ENCODE measurements at regions not wholly inside any gene's neighbourhood (a gene's known extent, or its start where the extent isn't known, plus 50 kb on each side); places are given as distances from the start of the nearest gene placed in this dataset.

DNA sequence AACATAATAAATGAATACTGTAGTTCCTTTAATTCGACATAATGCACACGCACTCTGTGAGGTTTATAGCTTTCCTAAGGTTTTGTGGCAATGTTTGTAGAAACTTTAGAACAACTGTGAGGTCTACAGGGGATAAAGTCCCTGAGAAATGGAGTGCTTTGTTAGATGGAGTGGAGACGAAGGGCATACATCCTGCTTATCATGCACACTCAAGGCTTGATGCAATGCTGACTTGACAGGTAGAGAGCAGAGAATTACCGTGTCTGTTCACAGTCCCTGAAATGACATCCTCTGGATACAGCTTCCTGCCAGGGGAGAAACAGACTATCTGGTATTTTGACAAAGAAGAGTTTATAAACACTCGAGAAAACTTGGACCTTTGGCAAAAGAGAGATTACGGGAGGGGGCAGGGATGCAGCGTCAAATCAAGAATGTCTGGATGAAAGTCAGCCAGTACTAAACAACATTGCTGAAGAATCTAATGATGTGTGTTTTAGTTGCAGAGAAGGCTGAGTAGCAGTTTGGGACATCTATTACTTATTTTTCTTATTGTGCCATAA is 766.9 kb upstream of the ZEB2 start:
- FAIRE-seq = no peak
- no peak for DNase-seq (ENCODE audit: insufficient read length, low spot score)

- FAIRE-seq (no peak), DNase-seq (ENCODE audit: insufficient read length, low spot score) (no peak)
Observed at GRCh38 chr2:145284551-145284950, 764.6 kb upstream of the ZEB2 start.

GRCh38 chr2:145283131-145283530 is 763.2 kb upstream of the ZEB2 start:
- FAIRE-seq = no peak
- no peak for DNase-seq (ENCODE audit: insufficient read length, low spot score)

- DNase-seq (ENCODE audit: insufficient read length, low spot score) = no peak
- no peak for FAIRE-seq
Observed at GRCh38 chr2:145277922-145278321, 758.0 kb upstream of the ZEB2 start.

DNA sequence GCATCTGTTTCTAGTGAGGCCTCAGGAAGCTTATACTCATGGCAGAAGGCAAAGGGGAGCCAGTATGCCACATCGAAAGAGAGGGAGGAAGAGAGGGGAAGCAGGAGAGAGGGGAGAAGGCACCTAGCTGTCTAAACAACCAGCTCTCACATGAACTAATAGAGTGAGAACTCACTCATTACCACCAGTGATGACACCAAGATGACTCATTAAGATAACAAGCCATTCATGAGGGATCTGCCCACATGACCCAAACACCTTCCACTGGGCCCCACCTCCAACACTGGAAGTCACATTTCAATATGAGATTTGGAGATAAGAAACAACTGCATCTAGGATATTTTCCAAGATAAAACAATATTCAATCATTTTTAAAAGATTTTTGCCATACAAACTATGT is 753.9 kb upstream of the ZEB2 start:
- no peak for FAIRE-seq

DNA sequence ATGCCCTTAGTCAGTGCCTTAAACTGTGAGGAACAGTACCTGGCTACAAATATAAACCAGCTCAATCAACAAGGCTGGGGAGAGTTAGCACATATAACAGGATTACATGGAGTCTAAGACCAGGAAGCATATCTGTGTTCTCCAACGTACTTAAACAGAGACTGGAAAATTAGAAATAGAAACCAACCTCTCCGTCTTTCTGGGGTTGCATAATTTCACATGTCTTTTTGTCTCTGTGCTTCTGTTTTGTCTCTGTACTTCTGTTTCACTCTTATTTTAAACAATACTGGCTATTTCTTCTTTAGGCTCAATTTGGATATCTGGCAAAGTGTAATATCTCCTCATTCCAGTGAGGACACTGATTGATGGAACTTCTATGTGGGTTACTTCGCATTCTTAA is 749.0 kb upstream of the ZEB2 start:
- FAIRE-seq (no peak), DNase-seq (ENCODE audit: insufficient read length, low spot score) (no peak)

More for the DNA sequence above, 753.9 kb upstream of the ZEB2 start:
- DNase-seq (ENCODE audit: insufficient read length, low spot score) = no peak

- FAIRE-seq = no peak
- DNase-seq (ENCODE audit: insufficient read length, low spot score) = no peak
Observed at GRCh38 chr2:145267451-145267850, 747.5 kb upstream of the ZEB2 start.

GRCh38 chr2:145265244-145265643 is 745.3 kb upstream of the ZEB2 start:
- DNase-seq (ENCODE audit: insufficient read length, low spot score) = no peak
- FAIRE-seq = no peak

GRCh38 chr2:145260674-145261073 is 740.8 kb upstream of the ZEB2 start:
- FAIRE-seq (no peak), DNase-seq (ENCODE audit: insufficient read length, low spot score) (no peak)

DNA sequence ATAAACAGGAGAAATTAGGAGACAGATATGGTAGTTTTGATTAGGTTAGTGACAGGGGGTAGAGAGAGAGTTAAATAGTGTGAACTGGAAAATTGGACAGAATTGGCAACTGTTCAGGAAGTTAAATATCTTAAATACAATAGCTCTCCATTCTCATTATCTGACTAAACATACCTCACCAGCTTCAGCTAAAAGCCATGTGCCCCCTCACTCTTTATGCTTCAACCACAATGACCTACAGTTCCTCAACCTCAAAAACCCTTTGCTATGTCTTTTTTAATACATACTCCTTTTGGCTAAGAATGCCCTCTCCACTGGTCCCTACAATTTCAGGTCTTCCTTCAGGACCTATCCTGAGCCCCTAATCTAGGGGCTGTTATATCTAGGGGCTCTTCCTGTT is 740.2 kb upstream of the ZEB2 start:
- FAIRE-seq (no peak), DNase-seq (ENCODE audit: insufficient read length, low spot score) (no peak)

- DNase-seq (ENCODE audit: insufficient read length, low spot score) (no peak), FAIRE-seq (no peak)
Observed at GRCh38 chr2:145258903-145259579, 739.1 kb upstream of the ZEB2 start.

DNA sequence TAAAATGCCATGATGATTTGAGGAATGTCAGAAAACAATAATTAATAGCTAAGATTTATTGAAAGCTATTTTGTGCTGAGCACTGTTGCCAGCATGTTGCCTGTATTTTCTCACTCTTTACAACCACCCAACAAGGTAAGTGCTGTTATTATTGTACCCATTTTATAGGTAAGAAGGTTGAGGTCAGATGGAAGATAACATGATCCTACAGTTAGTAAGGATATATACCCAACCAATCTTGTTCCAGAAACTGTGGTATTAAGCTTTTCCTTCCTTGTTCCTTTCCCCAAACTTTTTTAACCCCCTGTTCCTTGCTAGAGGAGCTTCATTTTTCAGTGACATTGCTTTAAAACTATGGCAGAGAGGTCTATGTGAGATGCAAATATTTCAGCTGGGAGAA is 738.0 kb upstream of the ZEB2 start:
- DNase-seq (ENCODE audit: insufficient read length, low spot score) = no peak
- no peak for FAIRE-seq

- no peak for FAIRE-seq
- DNase-seq (ENCODE audit: insufficient read length, low spot score) = no peak
Observed at GRCh38 chr2:145256551-145256950, 736.6 kb upstream of the ZEB2 start.

DNA sequence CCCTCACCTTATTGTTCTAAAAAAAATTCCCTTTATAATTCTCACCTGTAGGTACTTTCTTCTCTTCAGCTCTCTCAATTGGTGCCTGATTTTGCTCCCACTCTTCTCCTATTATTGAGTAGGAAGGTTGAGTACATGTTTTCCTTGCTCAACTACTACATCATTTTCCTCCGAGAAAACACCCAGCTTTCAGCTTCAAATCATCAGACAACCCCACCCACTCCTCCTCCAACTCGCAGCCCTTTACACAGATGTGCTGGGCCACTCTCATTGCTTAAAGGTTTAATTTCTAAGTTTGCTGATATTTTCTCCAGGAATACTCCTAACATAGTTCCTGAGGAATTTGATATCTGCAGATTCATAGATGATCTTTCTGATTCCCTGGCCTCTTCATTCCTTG is 734.4 kb upstream of the ZEB2 start:
- no peak for FAIRE-seq

GRCh38 chr2:145253492-145253891 is 733.6 kb upstream of the ZEB2 start:
- DNase-seq (ENCODE audit: insufficient read length, low spot score) = no peak
- FAIRE-seq = no peak

More for the DNA sequence above, 734.4 kb upstream of the ZEB2 start:
- DNase-seq (ENCODE audit: insufficient read length, low spot score) = no peak

- FAIRE-seq (no peak), DNase-seq (ENCODE audit: insufficient read length, low spot score) (no peak)
Observed at GRCh38 chr2:145245268-145245870, 725.5 kb upstream of the ZEB2 start.

GRCh38 chr2:145235312-145235711 is 715.4 kb upstream of the ZEB2 start:
- FAIRE-seq = no peak
- no peak for DNase-seq (ENCODE audit: insufficient read length, low spot score)

GRCh38 chr2:145230546-145230945 is 710.6 kb upstream of the ZEB2 start:
- FAIRE-seq (no peak), DNase-seq (ENCODE audit: insufficient read length, low spot score) (no peak)

- no peak for FAIRE-seq
- no peak for DNase-seq (ENCODE audit: insufficient read length, low spot score)
Observed at GRCh38 chr2:145228506-145228905, 708.6 kb upstream of the ZEB2 start.

GRCh38 chr2:145226901-145227300 is 707.0 kb upstream of the ZEB2 start:
- DNase-seq (ENCODE audit: insufficient read length, low spot score) = no peak
- FAIRE-seq = no peak

- no peak for FAIRE-seq
- DNase-seq (ENCODE audit: insufficient read length, low spot score) = no peak
Observed at GRCh38 chr2:145221516-145221915, 701.6 kb upstream of the ZEB2 start.

DNA sequence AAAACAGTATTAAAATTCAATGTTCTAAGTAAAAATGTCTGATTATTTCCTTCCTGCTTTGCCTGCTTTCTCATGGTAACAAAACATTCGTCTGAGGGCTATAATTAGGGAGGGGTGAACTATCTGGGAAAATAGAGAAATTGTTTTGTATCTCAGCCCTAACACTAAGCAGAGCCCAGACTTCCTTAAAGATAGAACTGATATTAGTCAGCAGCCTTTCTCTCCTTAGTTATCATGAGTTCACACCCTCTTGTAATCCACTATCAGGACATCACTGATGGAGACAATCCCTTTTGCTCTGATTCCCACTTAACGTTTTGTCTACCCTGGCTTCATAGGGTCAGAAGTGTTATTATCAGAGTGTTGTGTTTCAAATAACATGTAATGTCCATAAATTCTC is 701.1 kb upstream of the ZEB2 start:
- DNase-seq (ENCODE audit: insufficient read length, low spot score) = no peak
- FAIRE-seq = no peak

Measured in GM19239 (cell line).